PC-9 (cell line): ENCODE measurements at regions not wholly inside any gene's neighbourhood (a gene's known extent, or its start where the extent isn't known, plus 50 kb on each side); places are given as distances from the start of the nearest gene placed in this dataset.

ENCODE experiments used
- CTCF ChIP-seq: fragments of 200-600 bp; sonication (generic); conservative IDR thresholded peaks from 2 replicates; pipeline ENCODE4 v1.6.1; 2017; ENCODE audit warnings: mixed run types, antibody characterized with exemption, mild to moderate bottlenecking, moderate library complexity
- EZH2 ChIP-seq: fragments of 200-600 bp; sonication (generic); IDR thresholded peaks from 2 replicates; pipeline ENCODE4 v1.8.0; 2017; ENCODE audit warnings: antibody characterized with exemption, low read depth

- TF ChIP-seq CTCF (no peak), EZH2 (no peak)
These were observed 499.4 kb downstream of the NAV3 start for GRCh38 chr12:78330131-78330530.
